Bronchial epithelial cell (primary cell): ENCODE measurements at regions not wholly inside any gene's neighbourhood (a gene's known extent, or its start where the extent isn't known, plus 50 kb on each side); places are given as distances from the start of the nearest gene placed in this dataset.
A peak's percentile ranks its signal among the peaks of the same experiment; 100 is the strongest.

Experiments used
- DNase-seq: peaks from one replicate; pipeline ENCODE4 v3.0.0-alpha.2; 2010; ENCODE audit warnings: low read depth
- FAIRE-seq: peaks from 2 replicates; lab custom pipeline; 2011; peaks lifted over from hg19 to GRCh38; lab: Jason Lieb, UNC
- H3K27me3 ChIP-seq: 2 replicates; pipeline ENCODE4 v1.5.1; 2011; ENCODE audit warnings: low read length; ENCODE audit not compliant: control insufficient read depth, insufficient read depth
- H3K36me3 ChIP-seq: 2 replicates; pipeline ENCODE4 v1.5.1; 2011; ENCODE audit warnings: low read length; ENCODE audit not compliant: control insufficient read depth, insufficient read depth
- H3K4me3 ChIP-seq: 2 replicates; pipeline ENCODE4 v1.5.1; 2011; ENCODE audit warnings: mild to moderate bottlenecking, low read depth, low read length, control low read depth
- CTCF ChIP-seq: IDR thresholded peaks from 2 replicates; pipeline ENCODE4 v1.5.1; 2011; ENCODE audit warnings: mild to moderate bottlenecking, moderate library complexity, low read length, control low read depth, inconsistent platforms; ENCODE audit not compliant: insufficient read depth, severe bottlenecking

GRCh38 chr5:143677403-143677802, 134.6 kb upstream of the HMHB1 start:
- TF ChIP-seq CTCF = no peak
- DNase-seq (no peak), FAIRE-seq (no peak)
- Histone ChIP-seq H3K4me3 (no peak overlapping the region), H3K27me3 (no peaks in the 10 kb centered on the region), H3K36me3 (no peaks in the 10 kb centered on the region)

- Histone ChIP-seq H3K27me3 (no peaks in the 10 kb centered on the region), H3K4me3 (no peak overlapping the region), H3K36me3 (no peaks in the 10 kb centered on the region)
- FAIRE-seq (no peak), DNase-seq (no peak)
- TF ChIP-seq CTCF = no peak
Measured at GRCh38 chr5:143676802-143677201, 135.2 kb upstream of the HMHB1 start.

GRCh38 chr5:143674469-143674786, 137.5 kb upstream of the HMHB1 start:
- no peaks in the 10 kb centered on the region for H3K27me3 ChIP-seq
- no peaks in the 10 kb centered on the region for H3K36me3 ChIP-seq
- DNase-seq (no peak), FAIRE-seq (peak; percentile 40)
- no peak for TF ChIP-seq CTCF
- H3K4me3 ChIP-seq = no peak overlapping the region

- DNase-seq (peak; percentile 84), FAIRE-seq (peak; percentile 58)
- H3K27me3 ChIP-seq = no peaks in the 10 kb centered on the region
- no peaks in the 10 kb centered on the region for H3K36me3 ChIP-seq
- no peak for TF ChIP-seq CTCF
- no peak overlapping the region for H3K4me3 ChIP-seq
Measured at GRCh38 chr5:143673676-143674468, 138.1 kb upstream of the HMHB1 start.

GRCh38 chr5:143672806-143673205, 139.2 kb upstream of the HMHB1 start:
- FAIRE-seq (no peak), DNase-seq (no peak)
- H3K4me3 ChIP-seq = no peak overlapping the region
- H3K36me3 ChIP-seq = no peaks in the 10 kb centered on the region
- TF ChIP-seq CTCF = no peak
- H3K27me3 ChIP-seq = no peaks in the 10 kb centered on the region
